Left ventricle myocardium inferior (tissue), 1 donor: ENCODE measurements at regions not wholly inside any gene's neighbourhood (a gene's known extent, or its start where the extent isn't known, plus 50 kb on each side); places are given as distances from the start of the nearest gene placed in this dataset.

Experiments
- DNase-seq: peaks from one replicate; pipeline ENCODE4 v3.0.0-alpha.2; 2020
- H3K27ac ChIP-seq: fragments of 200-600 bp; replicated peaks from 2 replicates; pipeline ENCODE4 v1.8.0; 2021
- H3K27me3 ChIP-seq: fragments of 200-600 bp; 2 replicates; pipeline ENCODE4 v1.8.0; 2021; ENCODE audit warnings: low read depth
- H3K36me3 ChIP-seq: fragments of 200-600 bp; 2 replicates; pipeline ENCODE4 v1.8.0; 2021
- H3K4me1 ChIP-seq: fragments of 200-600 bp; 2 replicates; pipeline ENCODE4 v1.8.0; 2021
- H3K4me3 ChIP-seq: fragments of 200-600 bp; 2 replicates; pipeline ENCODE4 v1.8.0; 2021; ENCODE audit warnings: mild to moderate bottlenecking, moderate library complexity
- H3K9me3 ChIP-seq: fragments of 200-600 bp; replicated peaks from 2 replicates; pipeline ENCODE4 v1.8.0; 2021
- intact Hi-C: fragments of 100-400 bp; cut with micrococcal nuclease; formaldehyde crosslinking; loops from one replicate; pipeline ENCODE4 v1.11.0; 2022
- TF ChIP-seq, protein P1 (sequence below): fragments of 200-600 bp; IDR thresholded peaks from 2 replicates; pipeline ENCODE4 v1.8.0; 2021; ENCODE audit warnings: antibody characterized with exemption, mild to moderate bottlenecking, borderline replicate concordance
- donor health status: DM: no; HTN: yes; CAD: no; lungs with severe emphysema.

DNA sequence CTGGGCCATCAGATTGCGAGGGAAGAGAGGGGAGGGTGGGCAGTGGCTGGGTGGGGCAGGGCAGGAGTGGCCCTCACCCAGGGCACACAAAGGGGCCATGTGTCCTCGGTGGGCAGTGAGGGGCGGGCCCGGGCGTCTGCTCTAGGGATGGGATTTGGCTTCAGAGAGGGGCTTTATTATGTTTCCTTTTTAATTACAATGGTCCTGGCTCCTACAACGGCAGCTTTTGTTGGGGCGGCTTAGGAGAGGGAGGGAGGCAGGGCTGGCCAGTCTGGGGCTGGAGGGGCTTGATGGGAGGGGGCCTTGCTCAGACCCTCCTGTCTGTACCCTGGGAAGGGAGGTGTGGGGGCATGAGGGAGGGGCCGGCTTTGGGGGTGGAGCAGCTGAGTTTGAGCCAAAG lies 102.8 kb upstream of the WNT4 start:
- Histone ChIP-seq H3K4me1 (no peaks in the 10 kb centered on the region), H3K36me3 (no peaks in the 10 kb centered on the region), H3K9me3 (no peaks in the 10 kb centered on the region), H3K27me3 (peaks cover 74% of the 10 kb centered on the region), H3K27ac (no peak overlapping the region), H3K4me3 (no peak overlapping the region)
- intact Hi-C loops, result no loop called here
- DNase-seq, result no peak
- TF ChIP-seq, protein P1, sequence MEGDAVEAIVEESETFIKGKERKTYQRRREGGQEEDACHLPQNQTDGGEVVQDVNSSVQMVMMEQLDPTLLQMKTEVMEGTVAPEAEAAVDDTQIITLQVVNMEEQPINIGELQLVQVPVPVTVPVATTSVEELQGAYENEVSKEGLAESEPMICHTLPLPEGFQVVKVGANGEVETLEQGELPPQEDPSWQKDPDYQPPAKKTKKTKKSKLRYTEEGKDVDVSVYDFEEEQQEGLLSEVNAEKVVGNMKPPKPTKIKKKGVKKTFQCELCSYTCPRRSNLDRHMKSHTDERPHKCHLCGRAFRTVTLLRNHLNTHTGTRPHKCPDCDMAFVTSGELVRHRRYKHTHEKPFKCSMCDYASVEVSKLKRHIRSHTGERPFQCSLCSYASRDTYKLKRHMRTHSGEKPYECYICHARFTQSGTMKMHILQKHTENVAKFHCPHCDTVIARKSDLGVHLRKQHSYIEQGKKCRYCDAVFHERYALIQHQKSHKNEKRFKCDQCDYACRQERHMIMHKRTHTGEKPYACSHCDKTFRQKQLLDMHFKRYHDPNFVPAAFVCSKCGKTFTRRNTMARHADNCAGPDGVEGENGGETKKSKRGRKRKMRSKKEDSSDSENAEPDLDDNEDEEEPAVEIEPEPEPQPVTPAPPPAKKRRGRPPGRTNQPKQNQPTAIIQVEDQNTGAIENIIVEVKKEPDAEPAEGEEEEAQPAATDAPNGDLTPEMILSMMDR, result no peak

DNA sequence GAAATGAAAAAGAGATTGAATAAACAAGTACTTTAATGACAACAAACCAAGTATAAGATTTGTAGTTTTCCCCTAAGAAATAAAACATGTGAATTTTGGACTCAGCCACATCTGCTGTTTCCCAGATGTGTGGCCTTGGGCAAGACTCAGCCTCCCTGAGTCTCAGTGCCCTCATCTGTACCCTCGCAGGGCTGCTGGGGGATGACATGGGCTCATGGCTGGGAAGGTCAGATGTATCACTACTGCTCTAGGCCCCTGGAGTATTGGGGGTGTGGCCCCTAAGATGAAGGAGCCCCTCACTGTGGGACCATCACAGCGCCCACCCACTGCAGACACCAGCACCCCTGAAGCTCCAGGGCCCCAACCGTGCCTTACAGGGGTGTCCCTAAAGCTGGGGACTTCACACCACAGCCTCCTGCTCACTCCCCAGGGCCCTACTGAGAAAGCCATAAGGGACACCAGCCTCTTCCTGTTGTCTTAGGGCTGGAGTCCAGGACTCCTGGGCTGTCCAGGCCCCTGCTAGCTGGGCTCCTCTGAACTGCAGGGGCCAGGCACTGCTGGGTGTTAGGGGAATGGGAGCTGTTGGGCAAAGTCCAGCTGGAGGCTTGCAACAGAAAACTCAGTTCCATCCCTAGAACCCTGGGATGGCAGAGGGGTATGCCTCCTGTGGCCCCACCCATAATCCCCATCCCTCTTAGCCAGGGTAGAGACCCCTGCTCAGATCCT lies 104.0 kb upstream of the WNT4 start:
- intact Hi-C loops, result no loop called here
- Histone ChIP-seq H3K36me3 (no peaks in the 10 kb centered on the region), H3K9me3 (no peaks in the 10 kb centered on the region), H3K27ac (no peak overlapping the region), H3K4me3 (no peak overlapping the region), H3K27me3 (peaks cover 85% of the 10 kb centered on the region), H3K4me1 (no peaks in the 10 kb centered on the region)
- no peak for DNase-seq
- TF ChIP-seq, protein P1, result no peak

DNA sequence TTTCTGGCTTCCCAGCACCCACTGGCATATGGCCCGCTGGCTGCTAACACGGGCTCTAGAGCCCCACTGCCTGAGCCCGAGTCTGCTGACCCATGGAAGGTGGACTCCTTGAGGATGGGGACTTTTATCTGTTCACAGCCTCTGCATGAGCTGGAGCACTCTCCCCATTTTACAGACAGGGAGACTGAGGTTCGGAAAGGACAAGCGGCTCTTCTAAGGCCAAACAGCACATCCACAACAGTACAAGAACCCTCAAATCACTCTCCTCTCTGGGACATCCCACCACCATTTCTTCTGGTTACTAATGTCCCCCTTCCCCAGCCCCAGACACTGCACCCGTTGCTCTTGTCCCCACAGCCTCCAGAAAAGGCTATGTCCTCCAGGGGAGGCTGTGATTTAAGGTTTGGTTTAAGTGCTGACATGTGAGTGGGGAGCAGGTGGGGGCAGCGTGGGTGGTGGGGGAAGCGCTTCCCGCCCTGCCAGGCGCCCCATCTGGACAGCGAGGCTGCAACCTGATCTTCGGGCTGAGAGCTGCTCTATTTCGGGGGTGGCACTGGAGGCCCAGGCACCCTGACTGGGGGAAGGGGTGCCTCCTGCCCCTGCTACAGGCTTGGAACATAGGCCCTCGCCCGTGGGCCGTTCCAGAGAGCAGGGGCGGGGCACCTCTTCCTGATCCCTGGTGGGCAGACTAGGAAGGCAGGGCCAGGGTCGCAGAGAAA lies 104.8 kb upstream of the WNT4 start:
- TF ChIP-seq, protein P1, result no peak
- Histone ChIP-seq H3K27me3 (peaks cover 93% of the 10 kb centered on the region), H3K4me3 (no peak overlapping the region), H3K27ac (no peak overlapping the region), H3K4me1 (no peaks in the 10 kb centered on the region), H3K36me3 (no peaks in the 10 kb centered on the region), H3K9me3 (no peaks in the 10 kb centered on the region)
- DNase-seq, result no peak
- intact Hi-C loops, result no loop called here

DNA sequence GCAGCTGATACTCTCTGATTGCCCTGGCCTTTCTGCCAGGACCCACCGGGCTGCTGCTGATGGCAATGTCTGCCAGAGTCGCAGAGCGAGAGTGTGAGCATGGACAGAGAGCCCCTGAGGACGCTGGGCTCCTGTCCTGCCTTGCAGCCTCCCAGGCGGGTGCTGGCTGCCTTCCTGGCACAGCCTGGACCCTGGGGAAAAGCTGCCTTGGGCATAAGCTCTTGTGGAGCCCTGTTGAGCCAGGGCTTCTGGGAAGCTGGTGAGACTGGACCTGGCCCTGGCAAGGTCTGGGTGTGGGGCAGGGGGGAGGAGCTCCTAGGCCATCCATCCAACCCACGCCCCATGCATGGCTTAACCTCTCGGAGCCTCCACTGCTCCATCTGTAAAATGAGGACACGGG lies 105.8 kb upstream of the WNT4 start:
- intact Hi-C loops, result no loop called here
- Histone ChIP-seq H3K9me3 (no peaks in the 10 kb centered on the region), H3K36me3 (no peaks in the 10 kb centered on the region), H3K4me3 (no peak overlapping the region), H3K4me1 (no peaks in the 10 kb centered on the region), H3K27ac (no peak overlapping the region), H3K27me3 (peaks cover 98% of the 10 kb centered on the region)
- TF ChIP-seq, protein P1, result no peak
- no peak for DNase-seq

DNA sequence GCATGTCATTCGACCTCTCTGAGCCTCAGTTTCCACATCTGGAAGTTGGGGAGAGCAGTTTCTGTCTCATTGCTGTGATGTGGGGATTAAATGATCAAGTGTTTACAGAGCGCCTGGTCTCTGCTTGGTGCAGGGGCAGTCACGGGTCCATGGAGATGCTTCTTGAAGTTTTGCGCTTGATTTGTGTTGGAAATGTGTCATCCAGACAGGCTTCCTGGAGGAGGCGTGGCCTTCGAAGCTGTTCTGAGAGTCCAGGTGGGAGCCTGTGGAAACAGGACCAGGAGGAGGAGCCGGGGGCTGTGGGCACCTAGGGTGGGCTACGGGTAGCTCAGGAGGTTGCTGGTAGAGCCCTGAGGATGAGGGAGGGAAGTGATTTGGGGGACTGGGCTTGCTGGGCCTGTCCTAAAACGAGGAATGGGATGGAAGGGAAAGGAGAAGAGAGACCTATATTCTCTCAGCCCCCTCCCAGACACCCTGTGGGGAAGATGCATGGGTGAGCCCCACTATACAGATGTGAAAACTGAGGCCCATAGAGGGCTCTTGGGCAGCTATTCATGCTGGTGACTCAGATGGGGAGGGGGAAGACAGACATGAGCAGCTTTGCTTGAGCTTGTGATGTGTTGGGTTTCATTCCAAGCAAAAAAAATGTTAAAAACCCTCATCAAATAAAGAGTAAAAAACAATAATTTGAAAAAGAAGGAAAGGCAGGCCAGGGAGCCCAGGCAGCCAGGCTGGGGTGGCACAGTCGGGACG lies 107.2 kb upstream of the WNT4 start:
- Histone ChIP-seq H3K4me3 (no peak overlapping the region), H3K4me1 (no peaks in the 10 kb centered on the region), H3K27me3 (peaks cover 94% of the 10 kb centered on the region), H3K27ac (no peak overlapping the region), H3K36me3 (no peaks in the 10 kb centered on the region), H3K9me3 (no peaks in the 10 kb centered on the region)
- TF ChIP-seq, protein P1, result no peak
- intact Hi-C loops, result no loop called here
- DNase-seq, result no peak
